Activated CD8-positive, alpha-beta T cell treated with anti-CD3 and anti-CD28 coated beads for 36 hours (primary cell): ENCODE measurements at regions not wholly inside any gene's neighbourhood (a gene's known extent, or its start where the extent isn't known, plus 50 kb on each side); places are given as distances from the start of the nearest gene placed in this dataset.
"Not testable (repeated sequence)": the region's sequence is repeated elsewhere in the genome, so short reads cannot be mapped to it uniquely, and the experiment has no call there.

ENCODE experiments used
- ATAC-seq: fragments of 200-7000 bp; cut with Tn5 transposase; one replicate; pipeline ENCODE4 v1.10.0; 2021; ENCODE audit warnings: mild to moderate bottlenecking, moderate library complexity
- CTCF ChIA-PET: fragments of 350-600 bp; sonication (Branson Sonifier 250); formaldehyde crosslinking; loops from one replicate; lab custom pipeline; 2021; ENCODE audit warnings: antibody characterized with exemption; lab: Charles Lee
- POLR2A ChIA-PET: fragments of 350-600 bp; sonication (Branson Sonifier 250); formaldehyde crosslinking; loops from one replicate; lab custom pipeline; 2021; ENCODE audit warnings: antibody characterized with exemption; lab: Charles Lee
- DNase-seq: peaks from one replicate; pipeline ENCODE4 v3.0.0-alpha.2; 2020
- H3K27ac Mint-ChIP-seq: one replicate; pipeline ENCODE4 v1.8.0; 2021; ENCODE audit warnings: mild to moderate bottlenecking, mixed read lengths
- H3K27me3 Mint-ChIP-seq: one replicate; pipeline ENCODE4 v1.8.0; 2021; ENCODE audit warnings: mixed read lengths
- H3K36me3 Mint-ChIP-seq: one replicate; pipeline ENCODE4 v1.8.0; 2021; ENCODE audit warnings: low read depth, mixed read lengths
- H3K4me1 Mint-ChIP-seq: one replicate; pipeline ENCODE4 v1.8.0; 2021; ENCODE audit warnings: low read depth, mixed read lengths
- H3K4me3 Mint-ChIP-seq: one replicate; pipeline ENCODE4 v1.8.0; 2021; ENCODE audit warnings: mild to moderate bottlenecking, moderate library complexity, mixed read lengths
- H3K9me3 Mint-ChIP-seq: one replicate; pipeline ENCODE4 v1.8.0; 2021; ENCODE audit warnings: mixed read lengths
- CTCF ChIP-seq: fragments of 200-600 bp; IDR thresholded peaks from one replicate; pipeline ENCODE4 v1.8.0; 2022; ENCODE audit warnings: antibody characterized with exemption, mild to moderate bottlenecking
- intact Hi-C: fragments of 100-400 bp; cut with micrococcal nuclease; formaldehyde crosslinking; loops from one replicate; pipeline ENCODE4 v1.10.0; 2022

- H3K4me3 Mint-ChIP-seq: no peak overlapping the region
- ChIA-PET CTCF (no interaction called here), POLR2A (interaction anchor here (0.7 kb wide), 1 partner anchor 19 kb away, joined by 3 read pairs; no protein-coding TSS in a partner anchor)
- ATAC-seq: no peak
- intact Hi-C loops: no loop called here
- no peak for TF ChIP-seq CTCF
- no peaks in the 10 kb centered on the region for H3K9me3 Mint-ChIP-seq
- no peak overlapping the region for H3K27ac Mint-ChIP-seq
- DNase-seq: no peak
- peaks cover 7% of the 10 kb centered on the region for H3K36me3 Mint-ChIP-seq
- H3K27me3 Mint-ChIP-seq: no peaks in the 10 kb centered on the region
- H3K4me1 Mint-ChIP-seq: no peaks in the 10 kb centered on the region
Observed at GRCh38 chr7:67346126-67346525, 349.5 kb downstream of the TYW1 start.

GRCh38 chr7:67346876-67347275, 350.2 kb downstream of the TYW1 start:
- no peaks in the 10 kb centered on the region for H3K27me3 Mint-ChIP-seq
- no peak overlapping the region for H3K27ac Mint-ChIP-seq
- no peaks in the 10 kb centered on the region for H3K9me3 Mint-ChIP-seq
- no peak for TF ChIP-seq CTCF
- POLR2A ChIA-PET: no interaction called here
- no peak for ATAC-seq
- H3K4me3 Mint-ChIP-seq: no peak overlapping the region
- no peaks in the 10 kb centered on the region for H3K4me1 Mint-ChIP-seq
- intact Hi-C loops: no loop called here
- peaks cover 7% of the 10 kb centered on the region for H3K36me3 Mint-ChIP-seq
- DNase-seq: no peak
- CTCF ChIA-PET: no interaction called here

- TF ChIP-seq CTCF: no peak
- no peaks in the 10 kb centered on the region for H3K9me3 Mint-ChIP-seq
- ATAC-seq: no peak
- no peak overlapping the region for H3K27ac Mint-ChIP-seq
- intact Hi-C loops: no loop called here
- CTCF ChIA-PET: no interaction called here
- peaks cover 8% of the 10 kb centered on the region for H3K36me3 Mint-ChIP-seq
- H3K4me1 Mint-ChIP-seq: no peaks in the 10 kb centered on the region
- no peak for DNase-seq
- no peak overlapping the region for H3K4me3 Mint-ChIP-seq
- POLR2A ChIA-PET: no interaction called here
- H3K27me3 Mint-ChIP-seq: no peaks in the 10 kb centered on the region
Observed at GRCh38 chr7:67348171-67348570, 351.5 kb downstream of the TYW1 start.

- ATAC-seq, H3K36me3 Mint-ChIP-seq, H3K4me3 Mint-ChIP-seq, H3K27ac Mint-ChIP-seq, DNase-seq, intact Hi-C loops, H3K27me3 Mint-ChIP-seq, H3K4me1 Mint-ChIP-seq, CTCF ChIA-PET, POLR2A ChIA-PET: not testable (repeated sequence)
- peaks cover 16% of the 10 kb centered on the region for H3K9me3 Mint-ChIP-seq
Observed at GRCh38 chr7:67357653-67358052, 361.0 kb downstream of the TYW1 start.

- H3K27ac Mint-ChIP-seq, intact Hi-C loops, H3K36me3 Mint-ChIP-seq, ATAC-seq, DNase-seq, H3K4me1 Mint-ChIP-seq, POLR2A ChIA-PET, H3K4me3 Mint-ChIP-seq, CTCF ChIA-PET, H3K27me3 Mint-ChIP-seq: not testable (repeated sequence)
- H3K9me3 Mint-ChIP-seq: peaks cover 16% of the 10 kb centered on the region
Observed at GRCh38 chr7:67358316-67358715, 361.7 kb downstream of the TYW1 start.

- CTCF ChIA-PET: not testable (repeated sequence)
Observed at GRCh38 chr7:67358738-67359137, 362.1 kb downstream of the TYW1 start.

More at GRCh38 chr7:67358738-67359137, 362.1 kb downstream of the TYW1 start:
- intact Hi-C loops, H3K36me3 Mint-ChIP-seq, H3K4me1 Mint-ChIP-seq, H3K4me3 Mint-ChIP-seq, DNase-seq, H3K27ac Mint-ChIP-seq, POLR2A ChIA-PET, H3K27me3 Mint-ChIP-seq, ATAC-seq: not testable (repeated sequence)
- H3K9me3 Mint-ChIP-seq: peaks cover 16% of the 10 kb centered on the region
